GM19239 (cell line): ENCODE measurements at regions not wholly inside any gene's neighbourhood (a gene's known extent, or its start where the extent isn't known, plus 50 kb on each side); places are given as distances from the start of the nearest gene placed in this dataset.
A peak's percentile ranks its signal among the peaks of the same experiment; 100 is the strongest.

Experiments used
- DNase-seq: peaks from one replicate; pipeline ENCODE4 v3.0.0; 2011; ENCODE audit warnings: low spot score; ENCODE audit not compliant: insufficient read length
- FAIRE-seq: peaks from 2 replicates; lab custom pipeline; 2011; peaks lifted over from hg19 to GRCh38; lab: Jason Lieb, UNC

DNA sequence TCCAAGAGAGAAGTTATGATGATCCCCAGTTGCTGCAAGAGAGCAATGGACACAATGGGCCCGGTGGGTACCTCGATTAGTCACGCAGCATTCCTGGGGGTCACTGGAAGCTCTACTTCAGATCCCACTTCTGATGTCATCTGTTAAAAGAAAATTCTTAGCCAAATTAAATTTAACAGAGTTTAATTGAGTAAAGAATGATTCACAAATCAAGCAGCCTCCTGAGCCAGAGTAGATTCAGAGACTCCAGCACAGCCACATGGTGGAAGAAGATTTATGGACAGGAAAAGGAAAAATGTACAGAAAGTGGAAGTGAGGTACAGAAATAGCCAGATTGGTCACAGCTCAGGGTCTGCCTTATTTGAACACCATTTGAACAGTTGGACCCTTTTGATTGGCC lies 107.5 kb downstream of the SPTSSA start:
- DNase-seq (no peak), FAIRE-seq (no peak)

DNA sequence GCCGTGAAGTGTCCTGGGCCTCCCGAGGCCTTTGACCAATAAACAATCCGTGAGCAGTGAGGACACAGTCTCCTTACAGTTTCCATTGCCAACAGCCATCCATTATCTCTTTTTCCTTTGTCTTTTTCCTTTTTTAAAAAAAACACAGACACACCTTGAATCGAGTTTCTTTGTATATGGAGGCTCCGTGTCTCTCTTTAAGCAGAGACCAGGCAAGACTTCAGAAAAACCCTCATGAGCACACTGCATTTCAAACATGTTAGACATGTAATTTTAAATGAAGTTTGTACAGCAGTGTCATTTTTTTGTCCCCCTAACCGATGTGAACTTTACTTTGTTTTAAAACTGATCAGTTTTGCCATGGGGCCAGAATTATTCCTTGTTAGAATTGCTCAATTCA lies 111.1 kb downstream of the SPTSSA start:
- FAIRE-seq (no peak), DNase-seq (no peak)

DNA sequence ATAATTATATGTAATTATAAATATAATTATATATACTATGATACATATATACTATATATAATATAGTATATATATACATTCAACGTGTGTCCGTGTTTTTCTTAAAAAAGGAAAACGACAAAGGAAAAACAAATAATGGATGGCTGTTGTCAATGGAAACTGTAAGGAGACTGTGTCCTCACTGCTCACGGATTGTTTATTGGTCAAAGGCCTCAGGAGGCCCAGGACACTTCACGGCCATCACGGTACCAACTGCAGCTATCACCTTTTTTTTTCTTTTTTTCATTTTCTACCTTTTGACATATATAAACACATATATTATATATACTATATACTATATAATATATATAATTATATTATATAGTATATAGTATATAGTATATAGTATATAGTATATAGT lies 113.4 kb downstream of the SPTSSA start:
- no peak for FAIRE-seq
- no peak for DNase-seq

DNA sequence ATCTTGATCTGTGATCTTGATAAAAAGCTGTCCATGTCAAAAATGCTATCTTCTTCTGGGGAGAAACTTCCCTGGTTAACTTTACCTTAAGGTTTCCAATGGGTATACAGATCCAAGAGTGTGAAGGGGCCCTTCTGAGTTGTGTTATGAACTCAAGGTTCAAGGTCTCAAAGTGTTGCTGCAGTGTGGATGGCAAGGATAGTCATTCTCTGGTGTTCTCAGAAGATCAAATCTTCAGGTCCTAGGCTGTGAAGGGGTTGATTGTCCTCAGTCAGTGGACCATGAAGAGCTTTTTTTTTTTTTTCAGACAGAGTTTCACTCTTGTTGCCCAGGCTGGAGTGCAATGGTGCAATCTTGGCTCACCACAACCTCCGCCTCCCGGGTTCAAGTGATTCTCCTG lies 114.4 kb downstream of the SPTSSA start:
- no peak for FAIRE-seq

DNA sequence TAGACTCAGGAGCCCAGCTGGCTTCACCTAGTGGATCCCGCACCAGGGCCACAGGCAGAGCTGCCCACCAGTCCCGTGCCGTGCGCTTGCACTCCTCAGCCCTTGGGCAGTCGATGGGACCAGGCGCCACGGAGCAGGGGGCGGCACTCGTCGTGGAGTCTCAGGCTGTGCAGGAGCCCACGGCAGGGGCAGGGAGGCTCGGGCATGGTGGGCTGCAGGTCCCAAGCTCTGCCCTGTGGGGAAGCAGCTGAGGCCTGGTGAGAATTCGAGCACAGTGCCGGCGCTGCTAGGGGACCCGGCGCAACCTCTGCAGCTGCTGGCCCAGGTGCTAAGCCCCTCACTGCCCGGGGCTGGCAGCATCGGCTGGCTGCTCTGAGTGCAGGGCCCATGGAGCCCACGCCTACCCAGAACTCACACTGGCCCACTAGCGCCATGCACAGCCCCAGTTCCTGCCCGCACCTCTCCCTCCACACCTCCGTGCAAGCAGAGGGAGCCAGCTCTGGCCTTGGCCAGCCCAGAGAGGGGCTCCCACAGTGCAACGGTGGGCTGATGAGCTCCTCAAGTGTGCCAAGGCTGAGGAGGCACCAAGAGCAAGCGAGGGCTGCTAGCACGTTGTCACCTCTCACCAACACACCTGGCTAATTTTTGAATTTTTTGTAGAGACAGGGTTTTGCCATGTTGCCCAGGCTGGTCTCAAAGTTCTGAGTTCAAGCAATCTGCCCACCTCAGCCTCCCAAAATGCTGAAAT lies 116.1 kb downstream of the SPTSSA start:
- FAIRE-seq: no peak
- DNase-seq: no peak

More for the DNA sequence above, 114.4 kb downstream of the SPTSSA start:
- DNase-seq: peak; percentile 16

DNA sequence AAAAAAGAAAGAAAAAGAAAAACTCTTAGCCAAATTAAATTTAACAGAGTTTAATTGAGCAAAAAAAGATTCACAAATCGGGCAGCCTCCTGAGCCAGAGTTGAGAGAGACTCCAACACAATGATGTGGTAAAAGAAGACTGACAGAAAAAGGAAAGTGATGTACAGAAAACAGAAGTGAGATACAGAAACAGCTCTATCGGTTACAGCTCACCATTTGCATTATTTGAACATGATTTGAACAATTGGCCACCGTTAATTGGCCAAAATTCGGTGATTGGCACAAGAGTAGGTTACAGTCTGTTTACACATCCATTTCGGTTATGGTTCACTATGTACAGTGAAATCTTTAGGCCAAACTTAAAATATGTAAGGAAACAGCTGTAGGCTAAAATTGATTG lies 117.7 kb downstream of the SPTSSA start:
- no peak for FAIRE-seq

DNA sequence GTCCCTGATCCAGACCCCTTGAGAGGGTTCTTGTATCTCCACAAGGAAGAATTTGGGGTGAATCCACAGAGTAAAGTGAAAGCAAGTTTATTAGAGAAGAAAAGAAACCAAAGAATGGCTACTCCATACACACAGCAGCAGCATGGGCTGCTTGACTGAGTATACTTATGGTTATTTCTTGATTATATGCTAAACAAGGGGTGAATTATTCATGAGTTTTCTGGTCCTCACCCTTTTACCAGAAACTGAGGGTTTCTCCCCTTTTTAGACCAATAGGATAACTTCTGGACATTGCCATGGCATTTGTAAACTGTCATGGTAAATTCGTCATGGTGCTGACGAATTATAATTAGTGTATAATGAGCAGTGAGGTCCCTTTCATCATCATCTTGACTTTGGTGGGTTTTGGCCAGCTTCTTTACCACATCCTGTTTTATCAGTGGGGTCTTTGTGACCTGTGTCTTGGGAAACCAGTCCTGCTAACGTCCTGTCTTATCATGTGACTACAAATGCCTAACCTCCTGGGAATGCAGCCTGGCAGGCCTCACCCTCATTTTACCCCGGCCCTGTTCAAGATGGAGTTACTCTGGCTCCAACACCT lies 121.9 kb downstream of the SPTSSA start:
- no peak for FAIRE-seq
- no peak for DNase-seq

More for the DNA sequence above, 117.7 kb downstream of the SPTSSA start:
- no peak for DNase-seq

DNA sequence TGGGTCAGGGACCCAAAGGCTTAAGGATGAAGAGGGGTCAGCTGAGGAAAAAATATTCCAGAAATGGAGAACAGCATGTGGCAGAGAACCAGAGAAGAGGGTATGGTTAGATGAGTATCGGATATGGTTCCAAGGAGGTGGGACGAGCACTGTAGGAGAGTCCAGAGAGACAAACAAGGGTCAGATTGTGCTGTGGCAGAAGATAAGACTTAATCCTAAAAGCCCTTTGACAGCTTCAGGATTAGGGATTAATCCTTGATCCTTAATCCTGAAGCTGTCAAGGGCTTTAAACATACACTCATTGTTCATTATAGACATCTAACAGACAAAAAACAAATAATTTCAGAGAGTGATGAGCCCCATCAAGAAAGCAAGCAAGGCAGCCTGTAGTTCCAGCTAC lies 124.0 kb downstream of the SPTSSA start:
- DNase-seq: no peak
- no peak for FAIRE-seq

DNA sequence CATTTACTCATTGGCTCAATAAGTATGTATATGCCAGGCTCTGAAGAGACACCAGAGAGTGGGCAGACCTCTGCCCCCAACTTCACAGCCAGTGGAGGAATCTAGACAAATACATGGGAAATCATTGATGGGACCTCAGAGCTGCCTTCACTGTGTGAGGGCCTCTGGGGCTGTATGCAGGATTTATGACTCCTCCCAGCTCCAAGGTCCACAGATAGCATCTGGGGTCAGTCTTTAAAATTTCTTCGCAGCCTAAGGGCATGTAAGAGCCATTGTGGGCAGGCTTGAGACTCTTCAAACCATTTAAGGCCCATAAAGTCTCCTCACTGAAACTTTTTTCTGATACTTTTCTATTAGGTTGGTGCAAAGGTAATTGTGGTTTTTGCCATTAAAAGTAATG lies 125.5 kb downstream of the SPTSSA start:
- DNase-seq: no peak
- FAIRE-seq: no peak

DNA sequence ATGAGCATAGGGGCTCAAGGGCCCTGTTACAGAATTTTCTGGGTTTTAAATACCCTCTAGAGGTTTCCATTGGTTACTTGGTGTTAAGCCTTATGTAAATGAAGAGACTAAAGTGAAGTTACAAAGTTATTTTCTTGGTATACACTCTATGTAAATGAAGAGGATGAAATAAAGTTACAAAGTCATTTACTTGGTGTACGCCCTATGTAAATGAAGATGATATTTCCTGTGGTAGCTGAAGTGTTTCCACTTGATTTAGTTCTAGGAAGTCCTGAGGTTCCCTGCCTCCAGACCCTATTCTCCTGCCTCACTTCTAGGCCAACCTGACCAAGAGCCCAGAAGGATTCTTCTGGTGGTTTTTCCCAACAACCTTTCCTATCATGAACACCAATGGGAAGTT lies 126.1 kb downstream of the SPTSSA start:
- FAIRE-seq (no peak), DNase-seq (no peak)

DNA sequence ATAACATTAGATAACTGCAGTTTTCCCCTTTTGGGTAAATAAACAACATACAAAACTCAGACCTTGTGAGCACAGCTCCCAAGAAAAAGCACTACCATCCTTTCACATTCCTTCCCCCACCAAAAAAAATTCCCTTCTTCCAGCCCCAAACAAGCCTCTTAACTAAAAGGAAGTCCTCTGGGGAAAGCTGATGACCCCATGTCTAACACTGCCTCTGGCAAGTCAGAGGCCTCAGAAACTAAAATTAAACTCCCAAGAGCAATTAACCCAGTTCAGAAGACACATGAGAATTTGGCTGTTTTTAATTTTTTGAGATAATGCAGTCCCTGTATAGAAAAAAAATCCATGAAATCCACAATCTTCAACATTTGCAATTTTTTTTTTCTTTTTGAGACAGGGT lies 127.7 kb downstream of the SPTSSA start:
- FAIRE-seq (no peak), DNase-seq (no peak)

DNA sequence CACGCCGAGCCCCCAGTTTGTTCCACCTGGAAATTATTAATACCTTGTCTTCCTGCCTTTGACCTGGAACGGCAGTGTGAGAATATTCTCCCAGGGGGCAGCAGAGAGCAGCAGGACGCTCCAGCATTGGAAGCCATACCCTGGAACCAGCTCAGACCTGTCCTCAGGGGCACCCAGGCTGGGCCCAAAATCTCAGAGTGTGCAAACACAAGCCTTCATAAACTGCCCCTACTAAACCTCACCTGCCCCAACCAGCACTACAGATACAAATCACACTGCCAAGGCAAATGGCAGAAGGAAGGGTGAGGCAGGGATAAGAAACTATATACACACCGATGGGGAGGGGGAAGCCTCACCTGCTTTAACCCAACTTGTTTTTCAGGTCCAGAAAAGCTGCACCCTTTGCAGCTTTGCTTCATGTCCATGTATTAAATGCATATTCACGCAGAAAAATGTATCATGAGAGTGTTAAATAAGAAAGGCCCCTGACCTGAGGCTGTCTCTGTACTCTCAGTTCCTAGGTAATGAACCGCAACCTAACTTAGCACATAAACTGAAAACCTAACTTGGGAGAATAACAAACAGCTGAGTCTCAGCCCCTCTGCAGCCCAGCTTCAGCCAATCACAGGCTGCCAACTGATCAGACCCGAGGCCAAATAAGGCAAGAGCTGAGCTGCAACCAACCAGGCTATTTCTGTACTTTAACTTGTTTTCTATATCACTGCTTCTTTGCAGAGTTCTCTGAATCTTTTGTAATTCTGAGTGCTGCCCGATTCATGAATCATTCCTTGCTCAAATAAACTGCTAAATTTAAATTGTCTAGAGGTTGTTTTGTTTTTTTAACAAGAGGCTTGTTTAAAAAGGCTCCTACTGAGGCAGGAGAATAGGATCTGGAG lies 130.1 kb downstream of the SPTSSA start:
- DNase-seq (peak; percentile 21), FAIRE-seq (peak; percentile 71)

DNA sequence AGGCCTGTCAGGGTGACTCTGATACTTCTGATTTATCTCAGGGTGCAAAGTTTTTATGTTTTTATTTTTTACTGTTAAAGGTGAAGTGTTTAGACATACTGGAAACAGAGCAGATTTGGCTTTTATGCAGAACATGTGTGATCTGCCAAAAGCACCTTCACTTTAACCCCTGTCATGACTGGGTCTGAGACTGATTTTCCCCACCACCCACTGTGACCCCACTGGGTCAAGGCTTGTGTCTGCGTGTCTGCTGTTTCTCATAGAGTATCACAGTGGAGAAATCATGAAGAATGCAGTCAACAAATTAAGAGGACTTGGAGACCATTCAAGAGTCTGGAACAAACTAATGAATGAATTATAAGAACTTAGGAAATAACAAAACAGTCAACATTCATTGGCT lies 131.2 kb downstream of the SPTSSA start:
- FAIRE-seq (no peak), DNase-seq (no peak)

DNA sequence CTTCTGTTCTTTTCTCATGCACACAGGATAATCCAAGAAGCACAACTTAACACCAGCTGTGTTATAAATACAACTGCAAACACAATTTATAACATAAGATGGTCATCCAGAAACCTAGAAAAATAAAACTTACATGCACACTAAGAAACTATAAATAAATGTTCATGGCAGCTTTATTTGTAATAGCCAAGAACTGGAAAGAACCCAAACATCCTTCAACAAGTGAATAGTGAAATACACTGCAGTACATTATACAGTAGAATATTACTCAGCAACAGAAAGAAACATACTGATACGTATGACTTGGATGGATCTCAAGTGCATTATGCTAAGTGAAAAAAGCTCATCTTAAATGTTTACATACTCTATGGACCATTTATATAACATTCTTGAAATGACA lies 132.7 kb downstream of the SPTSSA start:
- FAIRE-seq: no peak
- no peak for DNase-seq

DNA sequence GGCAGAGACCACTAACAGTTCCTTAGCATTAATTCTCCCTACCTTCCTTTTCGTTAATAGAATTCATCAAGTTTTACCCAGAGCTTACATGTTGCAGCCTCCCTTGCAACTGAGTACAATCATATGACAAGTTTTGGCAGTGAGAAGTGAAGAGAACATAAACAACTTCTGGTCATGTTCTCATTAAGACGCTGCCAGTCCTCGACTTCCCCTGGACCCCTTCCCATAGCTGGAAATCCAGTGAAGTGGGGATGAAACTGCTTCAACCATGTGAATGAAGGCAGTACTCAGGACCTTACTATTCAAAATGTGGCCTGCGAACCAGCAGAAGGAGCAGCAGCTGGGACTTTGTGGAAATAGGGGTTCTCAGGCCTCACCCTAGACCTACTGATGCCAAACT lies 133.9 kb downstream of the SPTSSA start:
- no peak for FAIRE-seq
- DNase-seq: no peak

DNA sequence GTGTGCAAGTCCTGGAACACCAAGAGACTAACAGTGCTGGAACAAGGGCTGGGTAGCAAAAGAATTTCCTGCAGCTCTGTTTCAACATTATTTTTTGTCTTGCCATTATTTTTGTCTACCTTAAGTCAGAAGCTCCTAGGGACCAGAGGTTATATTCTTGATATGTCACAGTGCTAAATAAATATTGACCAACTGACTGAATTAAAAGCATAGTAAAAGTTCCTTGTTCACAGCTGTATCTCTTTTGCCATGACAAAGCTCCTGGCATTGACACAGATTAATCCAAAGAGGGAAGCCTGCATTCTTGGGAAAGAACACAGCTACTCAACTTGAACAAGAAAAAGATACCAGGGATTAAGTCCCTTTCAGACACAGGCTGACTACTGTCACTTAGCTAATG lies 136.5 kb downstream of the SPTSSA start:
- no peak for FAIRE-seq
- DNase-seq: no peak

DNA sequence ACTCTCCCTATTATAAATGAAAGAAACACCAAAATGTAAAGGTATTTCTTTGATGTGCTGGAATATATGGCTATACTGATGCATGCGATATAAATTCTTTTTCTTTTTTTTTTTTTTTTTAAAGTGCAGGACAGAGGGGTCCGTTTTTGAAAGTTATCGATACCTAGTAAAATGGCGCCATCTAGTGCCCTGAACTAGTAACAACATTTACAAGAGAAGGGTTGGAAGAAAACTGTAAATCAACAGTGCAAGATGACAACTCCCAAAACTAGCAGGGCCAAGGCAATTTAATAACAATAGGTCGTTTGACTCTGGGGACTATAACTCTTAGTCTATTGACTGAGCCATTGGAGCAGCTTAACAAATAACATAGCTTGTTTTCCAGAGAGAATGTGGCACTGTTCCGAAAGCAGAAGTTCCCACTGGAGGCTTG lies 137.7 kb downstream of the SPTSSA start:
- DNase-seq (no peak), FAIRE-seq (peak; percentile 68)

DNA sequence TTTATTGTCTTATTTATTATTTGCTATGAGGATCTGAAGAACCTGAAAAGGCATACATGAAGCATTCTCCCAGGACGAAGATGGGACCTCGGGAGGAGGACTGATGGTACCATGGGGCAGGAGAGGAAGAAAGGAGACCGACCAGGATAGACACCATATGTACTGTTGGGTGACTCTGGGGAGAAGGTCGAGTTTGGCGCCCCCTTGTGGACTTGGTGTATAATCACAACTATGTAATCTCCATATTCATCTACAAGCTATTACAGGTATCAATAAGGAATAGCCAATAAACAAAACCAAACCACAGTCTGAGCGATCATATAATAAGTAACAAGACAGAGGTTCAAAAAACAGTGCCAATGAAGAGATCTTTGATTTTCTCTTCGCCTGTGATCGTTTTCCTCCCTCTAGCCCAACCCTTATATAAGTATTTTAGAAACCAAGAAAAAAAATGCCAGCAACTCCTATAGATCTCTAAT lies 139.1 kb downstream of the SPTSSA start:
- FAIRE-seq (peak; percentile 81), DNase-seq (peak; percentile 62)

DNA sequence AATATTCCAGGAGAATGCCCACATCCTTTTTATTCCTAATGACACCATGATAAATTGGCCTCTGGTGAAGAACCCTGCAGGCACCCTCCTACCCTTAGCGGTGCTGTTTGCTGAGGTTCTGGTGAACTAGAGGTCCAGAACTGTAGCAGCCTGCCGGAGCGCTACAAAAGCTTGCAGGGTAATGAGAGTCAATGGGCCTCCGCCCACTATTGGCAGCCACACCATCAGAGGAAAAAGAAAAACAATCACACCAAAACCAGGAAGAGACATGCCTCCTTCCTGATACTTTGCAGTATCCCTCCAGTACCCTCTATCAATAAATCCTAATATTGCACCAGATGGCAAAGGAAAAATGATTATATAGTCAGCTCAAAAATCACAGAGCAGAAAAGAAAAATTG lies 142.9 kb downstream of the SPTSSA start:
- FAIRE-seq: no peak
- DNase-seq: no peak

DNA sequence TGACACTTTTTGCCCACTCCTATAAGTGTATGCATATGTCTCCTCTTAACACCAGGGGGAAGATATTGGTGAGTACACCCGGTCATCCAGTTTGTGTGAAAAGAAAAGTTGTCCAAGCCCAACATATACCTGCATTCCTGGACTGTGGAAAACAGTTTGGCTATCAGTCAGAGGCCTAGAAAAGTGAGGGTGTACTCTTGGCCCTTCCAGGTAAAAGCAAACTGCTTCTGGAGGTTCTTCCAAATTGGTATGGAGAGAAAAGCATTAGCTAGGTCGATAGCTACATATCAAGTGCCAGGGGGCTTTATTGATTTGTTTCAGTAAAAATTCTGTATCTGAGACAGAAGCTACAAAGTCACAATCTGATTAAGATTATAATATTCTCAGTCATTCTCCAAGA lies 144.0 kb downstream of the SPTSSA start:
- FAIRE-seq (no peak), DNase-seq (no peak)

DNA sequence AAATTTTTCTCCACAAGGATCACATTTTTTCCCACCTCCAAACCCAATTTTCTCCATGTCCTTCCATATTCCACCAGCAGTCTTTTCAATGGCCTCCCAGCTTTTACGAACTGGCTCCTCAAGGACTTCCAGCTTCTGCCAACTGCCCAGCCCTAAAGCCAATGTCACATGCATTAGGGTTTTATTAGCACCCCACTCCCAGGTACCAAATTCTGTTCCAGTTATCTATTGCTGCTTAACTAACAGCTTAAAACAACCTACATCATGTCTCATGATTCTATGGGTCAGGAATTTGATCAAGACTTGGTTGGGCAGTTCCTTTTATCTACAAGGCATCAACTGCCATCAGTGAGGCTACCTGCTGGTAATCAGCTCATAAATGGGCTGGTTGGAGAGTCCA lies 151.3 kb downstream of the SPTSSA start:
- no peak for DNase-seq
- FAIRE-seq: no peak
